ENCODE measurements at regions not wholly inside any gene's neighbourhood (a gene's known extent, or its start where the extent isn't known, plus 50 kb on each side); places are given as distances from the start of the nearest gene placed in this dataset.

DNA sequence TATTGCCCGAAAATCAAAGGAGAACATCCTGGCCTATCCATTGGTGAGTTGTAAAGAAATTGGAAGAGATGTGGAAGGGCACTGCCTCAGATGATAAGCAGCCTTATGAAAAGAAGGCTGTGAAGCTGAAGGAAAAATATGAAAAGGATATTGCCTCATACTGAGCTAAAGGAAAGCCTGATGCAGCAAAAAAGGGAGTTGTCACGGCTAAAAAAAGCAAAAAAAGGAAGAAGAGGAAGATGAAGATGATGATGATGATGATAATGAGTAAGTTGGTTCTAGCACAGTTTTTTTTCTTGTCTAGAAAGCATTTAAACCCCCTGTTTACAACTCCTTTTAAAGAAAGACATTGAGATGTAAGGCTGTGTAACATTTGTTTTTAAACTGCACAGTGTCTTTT lies 59.8 kb upstream of the ZBED3 start:
- H3K27me3 Mint-ChIP-seq (ENCODE audit: unreplicated experiment), result no peaks in the 10 kb centered on the region
- H3K9me3 Mint-ChIP-seq (ENCODE audit: unreplicated experiment), result peaks cover 4% of the 10 kb centered on the region
- no peak for DNase-seq (ENCODE audit: extremely low spot score, unreplicated experiment)
- H3K4me3 Mint-ChIP-seq (ENCODE audit: unreplicated experiment), result no peak overlapping the region
- peaks cover 5% of the 10 kb centered on the region for H3K36me3 Mint-ChIP-seq (ENCODE audit: unreplicated experiment)
- no peak overlapping the region for H3K27ac Mint-ChIP-seq (ENCODE audit: unreplicated experiment)
- H3K4me1 Mint-ChIP-seq (ENCODE audit: unreplicated experiment), result peaks cover 23% of the 10 kb centered on the region
- TF ChIP-seq, protein P1, sequence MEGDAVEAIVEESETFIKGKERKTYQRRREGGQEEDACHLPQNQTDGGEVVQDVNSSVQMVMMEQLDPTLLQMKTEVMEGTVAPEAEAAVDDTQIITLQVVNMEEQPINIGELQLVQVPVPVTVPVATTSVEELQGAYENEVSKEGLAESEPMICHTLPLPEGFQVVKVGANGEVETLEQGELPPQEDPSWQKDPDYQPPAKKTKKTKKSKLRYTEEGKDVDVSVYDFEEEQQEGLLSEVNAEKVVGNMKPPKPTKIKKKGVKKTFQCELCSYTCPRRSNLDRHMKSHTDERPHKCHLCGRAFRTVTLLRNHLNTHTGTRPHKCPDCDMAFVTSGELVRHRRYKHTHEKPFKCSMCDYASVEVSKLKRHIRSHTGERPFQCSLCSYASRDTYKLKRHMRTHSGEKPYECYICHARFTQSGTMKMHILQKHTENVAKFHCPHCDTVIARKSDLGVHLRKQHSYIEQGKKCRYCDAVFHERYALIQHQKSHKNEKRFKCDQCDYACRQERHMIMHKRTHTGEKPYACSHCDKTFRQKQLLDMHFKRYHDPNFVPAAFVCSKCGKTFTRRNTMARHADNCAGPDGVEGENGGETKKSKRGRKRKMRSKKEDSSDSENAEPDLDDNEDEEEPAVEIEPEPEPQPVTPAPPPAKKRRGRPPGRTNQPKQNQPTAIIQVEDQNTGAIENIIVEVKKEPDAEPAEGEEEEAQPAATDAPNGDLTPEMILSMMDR (IDR thresholded peaks at IDR 0.05), result no peak

DNA sequence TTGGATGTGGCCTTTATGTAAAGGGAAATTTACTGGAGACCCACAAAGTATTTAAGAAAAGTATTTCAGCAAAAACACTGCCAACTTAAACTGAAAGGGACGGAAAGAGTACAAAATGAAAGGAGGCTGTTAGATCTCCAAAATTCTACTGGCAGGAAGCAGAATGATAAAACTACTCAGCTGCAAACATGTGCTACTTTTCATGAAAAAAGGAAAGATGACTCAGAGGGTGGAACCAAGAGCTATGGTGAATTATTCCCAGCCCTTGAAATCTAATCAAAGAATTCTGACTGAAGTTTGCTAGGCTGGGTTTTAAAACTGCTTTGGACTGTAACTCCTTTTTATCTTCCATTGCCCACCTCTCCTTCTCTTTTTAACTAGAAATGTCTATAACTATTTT lies 58.6 kb upstream of the ZBED3 start:
- Mint-ChIP-seq H3K4me1 (ENCODE audit: unreplicated experiment) (peaks cover 23% of the 10 kb centered on the region), H3K9me3 (ENCODE audit: unreplicated experiment) (peaks cover 4% of the 10 kb centered on the region), H3K4me3 (ENCODE audit: unreplicated experiment) (no peak overlapping the region), H3K27me3 (ENCODE audit: unreplicated experiment) (no peaks in the 10 kb centered on the region), H3K27ac (ENCODE audit: unreplicated experiment) (peak overlapping the region; percentile 57), H3K36me3 (ENCODE audit: unreplicated experiment) (no peaks in the 10 kb centered on the region)
- DNase-seq (ENCODE audit: extremely low spot score, unreplicated experiment), result no peak
- TF ChIP-seq, protein P1 (IDR thresholded peaks at IDR 0.05), result no peak

DNA sequence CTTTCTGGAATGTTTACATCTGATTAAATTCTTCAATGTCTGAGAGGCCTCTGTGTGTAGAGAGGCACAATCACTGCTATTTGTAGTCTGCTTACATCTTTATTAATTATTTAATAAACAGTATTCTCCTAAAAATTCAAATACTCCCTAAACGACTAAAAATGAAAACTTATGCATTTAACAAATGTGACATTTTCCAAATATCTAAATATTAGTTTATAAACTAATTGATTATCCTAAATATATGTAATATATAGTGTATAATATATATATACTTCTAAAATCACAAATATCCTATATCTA lies 57.7 kb upstream of the ZBED3 start:
- DNase-seq (ENCODE audit: extremely low spot score, unreplicated experiment), result no peak
- Mint-ChIP-seq H3K4me1 (ENCODE audit: unreplicated experiment) (peaks cover 28% of the 10 kb centered on the region), H3K36me3 (ENCODE audit: unreplicated experiment) (peaks cover under 1% of the 10 kb centered on the region), H3K27ac (ENCODE audit: unreplicated experiment) (no peak overlapping the region), H3K4me3 (ENCODE audit: unreplicated experiment) (no peak overlapping the region), H3K27me3 (ENCODE audit: unreplicated experiment) (no peaks in the 10 kb centered on the region), H3K9me3 (ENCODE audit: unreplicated experiment) (peaks cover 4% of the 10 kb centered on the region)
- TF ChIP-seq, protein P1 (IDR thresholded peaks at IDR 0.05), result no peak

DNA sequence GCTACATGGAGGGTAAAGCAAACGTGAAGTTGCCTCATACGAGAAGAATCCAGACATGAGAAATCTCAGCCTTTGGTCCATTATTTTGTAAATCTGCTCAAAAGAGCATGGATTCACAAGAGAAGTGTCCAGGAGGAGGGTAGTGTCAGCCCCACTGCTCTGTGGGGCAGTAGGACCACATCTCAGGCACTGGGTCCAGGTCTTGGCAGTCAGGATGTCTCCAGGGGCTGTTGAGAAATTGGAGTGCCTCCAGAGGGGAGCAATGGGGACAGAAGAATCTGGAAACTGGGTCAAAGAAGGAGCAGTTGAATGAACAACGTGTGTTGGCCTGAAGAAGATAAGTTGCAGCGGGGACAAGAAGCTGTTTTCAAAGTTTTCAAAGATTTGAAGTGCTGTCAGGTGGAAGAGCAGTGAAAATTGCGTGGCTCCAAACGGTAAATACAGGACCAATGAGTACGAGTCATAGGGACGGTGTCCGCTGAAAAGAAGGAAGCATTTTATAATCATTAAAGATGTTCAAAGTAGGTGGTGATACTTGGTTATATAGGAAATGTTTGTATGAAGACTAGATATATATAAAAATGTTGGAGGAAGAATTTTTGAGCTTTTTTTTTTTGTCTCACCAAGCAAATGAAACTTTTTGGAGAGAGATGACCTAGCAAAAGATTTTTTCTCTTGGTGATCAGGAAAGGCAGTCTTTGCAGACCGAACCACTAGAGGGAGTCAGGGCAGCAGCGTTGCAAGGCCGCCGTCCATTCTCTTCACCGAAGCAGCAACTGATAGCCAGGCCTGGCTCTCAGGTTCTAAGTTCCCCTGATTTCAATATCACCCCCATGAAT lies 57.1 kb upstream of the ZBED3 start:
- H3K9me3 Mint-ChIP-seq (ENCODE audit: unreplicated experiment), result peaks cover 4% of the 10 kb centered on the region
- peaks cover 34% of the 10 kb centered on the region for H3K4me1 Mint-ChIP-seq (ENCODE audit: unreplicated experiment)
- peak overlapping the region; percentile 25 for H3K27ac Mint-ChIP-seq (ENCODE audit: unreplicated experiment)
- DNase-seq (ENCODE audit: extremely low spot score, unreplicated experiment), result peak; percentile 88
- H3K4me3 Mint-ChIP-seq (ENCODE audit: unreplicated experiment), result no peak overlapping the region
- TF ChIP-seq, protein P1 (IDR thresholded peaks at IDR 0.05), result peak; percentile 91
- H3K27me3 Mint-ChIP-seq (ENCODE audit: unreplicated experiment), result no peaks in the 10 kb centered on the region
- H3K36me3 Mint-ChIP-seq (ENCODE audit: unreplicated experiment), result peaks cover 2% of the 10 kb centered on the region

DNA sequence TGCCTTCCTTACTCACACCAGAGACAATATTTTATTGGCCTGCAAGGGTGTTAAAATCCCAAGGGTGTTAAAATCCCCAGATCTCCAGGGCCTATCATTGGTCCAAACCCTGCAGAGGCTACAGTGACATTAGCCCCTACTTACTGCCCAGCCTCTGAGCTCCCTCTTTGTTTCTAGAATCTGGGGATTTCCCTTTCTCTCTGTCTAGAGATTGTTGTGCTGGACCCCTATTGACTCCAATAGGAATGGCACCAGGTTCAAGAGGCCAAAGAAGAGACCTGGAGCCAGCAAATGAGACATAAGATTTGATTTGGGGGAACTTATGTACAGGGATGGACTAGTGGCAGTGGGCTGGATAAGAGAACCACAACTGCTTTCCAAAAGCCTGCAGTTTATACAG lies 53.3 kb upstream of the ZBED3 start:
- TF ChIP-seq, protein P1 (IDR thresholded peaks at IDR 0.05), result no peak
- peaks cover 6% of the 10 kb centered on the region for H3K36me3 Mint-ChIP-seq (ENCODE audit: unreplicated experiment)
- H3K27ac Mint-ChIP-seq (ENCODE audit: unreplicated experiment), result peak overlapping the region; percentile 18
- H3K27me3 Mint-ChIP-seq (ENCODE audit: unreplicated experiment), result no peaks in the 10 kb centered on the region
- H3K9me3 Mint-ChIP-seq (ENCODE audit: unreplicated experiment), result no peaks in the 10 kb centered on the region
- no peak overlapping the region for H3K4me3 Mint-ChIP-seq (ENCODE audit: unreplicated experiment)
- no peak for DNase-seq (ENCODE audit: extremely low spot score, unreplicated experiment)
- H3K4me1 Mint-ChIP-seq (ENCODE audit: unreplicated experiment), result peaks cover 31% of the 10 kb centered on the region
